Endothelial cell of umbilical vein (primary cell): ENCODE measurements at regions not wholly inside any gene's neighbourhood (a gene's known extent, or its start where the extent isn't known, plus 50 kb on each side); places are given as distances from the start of the nearest gene placed in this dataset.

ENCODE experiments used
- EZH2 ChIP-seq: IDR thresholded peaks from 2 replicates; pipeline ENCODE4 v1.6.1; 2012; ENCODE audit warnings: borderline replicate concordance, low read depth, mild to moderate bottlenecking, moderate library complexity, low read length, inconsistent platforms; ENCODE audit not compliant: severe bottlenecking
- FOS ChIP-seq: IDR thresholded peaks from 2 replicates; pipeline ENCODE4 v1.6.1; 2011; ENCODE audit warnings: mild to moderate bottlenecking, low read length, moderate library complexity, borderline replicate concordance; ENCODE audit not compliant: insufficient read depth
- GATA2 ChIP-seq: IDR thresholded peaks from 2 replicates; pipeline ENCODE4 v1.7.0; 2011; ENCODE audit warnings: low read depth, mild to moderate bottlenecking, moderate library complexity, mixed read lengths, low read length; ENCODE audit not compliant: insufficient read length, insufficient read depth
- MYC ChIP-seq: IDR thresholded peaks from one replicate; pipeline ENCODE4 v1.6.1; 2011; ENCODE audit warnings: mild to moderate bottlenecking, low read depth, low read length
- POLR2A ChIP-seq: IDR thresholded peaks from 2 replicates; pipeline ENCODE4 v1.6.1; 2012; ENCODE audit warnings: low read depth, mild to moderate bottlenecking, control low read depth, low read length
- POLR2AphosphoS5 ChIP-seq: IDR thresholded peaks from 2 replicates; pipeline ENCODE4 v1.6.1; 2012; ENCODE audit warnings: low read depth, mild to moderate bottlenecking, control low read depth, low read length, moderate library complexity; ENCODE audit not compliant: insufficient read depth
- TF ChIP-seq, protein P1 (sequence below), 2 donors: IDR thresholded peaks; 1 replicate in 1 of 2; 2 replicates in 1 of 2; pipeline ENCODE4 v1.5.1; 2011; ENCODE audit warnings: low read length in 2 of 2, mild to moderate bottlenecking in 2 of 2, moderate library complexity in 2 of 2, control low read depth in 1 of 2, inconsistent platforms in 1 of 2, low read depth in 1 of 2; ENCODE audit not compliant: insufficient read depth in 1 of 2; ENCODE audit errors: extremely low read depth in 1 of 2
- TF ChIP-seq, protein P2 (sequence below): IDR thresholded peaks from 2 replicates; pipeline ENCODE4 v1.6.1; 2011; ENCODE audit not compliant: insufficient read depth, insufficient read length

DNA sequence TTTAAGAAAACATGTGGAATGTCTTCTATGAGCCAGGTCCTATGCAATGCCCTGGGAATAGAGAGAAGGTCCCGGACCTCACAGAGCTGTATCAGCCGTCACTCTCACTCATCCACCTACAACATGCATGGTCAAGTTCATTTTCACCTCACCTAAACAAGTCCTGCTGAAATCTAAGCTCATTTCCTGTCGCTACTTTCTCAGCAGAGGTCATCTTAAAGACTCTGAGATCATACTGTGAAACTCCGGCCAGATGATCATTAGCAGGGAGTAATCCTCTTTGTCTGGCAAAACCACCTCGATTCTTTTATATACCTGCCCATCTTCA is 66.2 kb upstream of the LYRM9 start:
- TF ChIP-seq POLR2AphosphoS5 (no peak), MYC (no peak), POLR2A (no peak), EZH2 (no peak), GATA2 (no peak), FOS (no peak)
- TF ChIP-seq, protein P1, sequence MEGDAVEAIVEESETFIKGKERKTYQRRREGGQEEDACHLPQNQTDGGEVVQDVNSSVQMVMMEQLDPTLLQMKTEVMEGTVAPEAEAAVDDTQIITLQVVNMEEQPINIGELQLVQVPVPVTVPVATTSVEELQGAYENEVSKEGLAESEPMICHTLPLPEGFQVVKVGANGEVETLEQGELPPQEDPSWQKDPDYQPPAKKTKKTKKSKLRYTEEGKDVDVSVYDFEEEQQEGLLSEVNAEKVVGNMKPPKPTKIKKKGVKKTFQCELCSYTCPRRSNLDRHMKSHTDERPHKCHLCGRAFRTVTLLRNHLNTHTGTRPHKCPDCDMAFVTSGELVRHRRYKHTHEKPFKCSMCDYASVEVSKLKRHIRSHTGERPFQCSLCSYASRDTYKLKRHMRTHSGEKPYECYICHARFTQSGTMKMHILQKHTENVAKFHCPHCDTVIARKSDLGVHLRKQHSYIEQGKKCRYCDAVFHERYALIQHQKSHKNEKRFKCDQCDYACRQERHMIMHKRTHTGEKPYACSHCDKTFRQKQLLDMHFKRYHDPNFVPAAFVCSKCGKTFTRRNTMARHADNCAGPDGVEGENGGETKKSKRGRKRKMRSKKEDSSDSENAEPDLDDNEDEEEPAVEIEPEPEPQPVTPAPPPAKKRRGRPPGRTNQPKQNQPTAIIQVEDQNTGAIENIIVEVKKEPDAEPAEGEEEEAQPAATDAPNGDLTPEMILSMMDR (IDR thresholded peaks at IDR 0.05; ENCODE audit: extremely low read depth in 1 of 2, insufficient read depth in 1 of 2, low read depth in 1 of 2, low read length in 2 of 2), result no peak
- TF ChIP-seq, protein P2, sequence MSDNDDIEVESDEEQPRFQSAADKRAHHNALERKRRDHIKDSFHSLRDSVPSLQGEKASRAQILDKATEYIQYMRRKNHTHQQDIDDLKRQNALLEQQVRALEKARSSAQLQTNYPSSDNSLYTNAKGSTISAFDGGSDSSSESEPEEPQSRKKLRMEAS, result no peak
